SIG-M5 treated with dmso at 0.1 percent for 504 hours (cell line): ENCODE measurements at regions not wholly inside any gene's neighbourhood (a gene's known extent, or its start where the extent isn't known, plus 50 kb on each side); places are given as distances from the start of the nearest gene placed in this dataset.

Experiments used
- DNase-seq: peaks from one replicate; lab custom pipeline; 2025; ENCODE audit not compliant: unreplicated experiment; lab: John Stamatoyannopoulos, UW

DNA sequence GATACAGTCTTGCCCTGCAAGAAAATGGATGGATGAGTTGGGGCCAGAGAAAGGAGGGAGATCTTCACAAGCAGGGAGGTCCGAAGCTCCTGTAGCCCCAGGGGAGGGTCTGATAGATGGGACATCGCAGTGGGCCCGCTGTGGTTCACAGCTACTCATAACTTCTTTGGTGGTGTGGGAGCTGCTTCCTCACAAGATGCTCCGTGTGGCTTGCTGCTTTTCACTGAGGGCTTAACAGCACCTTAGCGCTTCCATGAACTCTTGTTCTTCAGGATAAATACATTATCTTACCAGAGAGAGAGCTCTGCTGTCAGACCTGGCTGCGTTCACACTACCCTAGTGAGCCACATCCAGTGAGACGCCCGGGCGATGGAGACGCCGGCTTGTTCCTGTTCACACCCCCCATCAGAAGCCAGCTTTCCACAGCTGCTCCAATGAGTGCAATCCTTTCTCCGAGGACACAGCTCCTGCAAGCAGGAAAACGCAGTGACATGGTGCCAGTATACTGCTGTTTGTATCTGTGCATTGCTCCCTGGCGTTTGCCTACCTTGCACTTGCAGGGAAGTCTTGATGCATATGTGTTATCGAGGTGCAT lies 599.8 kb downstream of the AJAP1 start:
- no peak for DNase-seq

DNA sequence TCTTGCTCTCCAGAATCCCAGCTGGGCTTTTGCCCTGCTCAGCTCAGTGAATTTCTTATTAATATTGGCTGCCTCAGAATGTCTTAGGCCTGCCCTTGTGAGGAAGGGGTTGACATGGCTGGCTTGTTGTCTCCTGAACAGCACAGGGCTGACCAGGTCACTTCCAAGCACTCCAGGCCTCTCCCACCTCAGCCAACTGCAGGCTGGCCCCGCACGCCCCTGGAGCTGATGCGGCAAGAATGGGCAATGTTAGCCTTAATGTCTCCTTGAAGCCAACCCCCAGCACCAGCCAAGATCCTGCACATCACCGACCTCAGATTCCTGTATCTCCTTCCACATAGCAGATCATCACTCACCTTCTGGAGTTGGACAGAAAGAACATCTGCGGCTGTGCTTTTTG lies 598.6 kb downstream of the AJAP1 start:
- no peak for DNase-seq

- DNase-seq, result no peak
These were observed 595.9 kb downstream of the AJAP1 start for GRCh38 chr1:5250336-5250735.

- no peak for DNase-seq
These were observed 590.9 kb downstream of the AJAP1 start for GRCh38 chr1:5245348-5245747.

- no peak for DNase-seq
These were observed 590.3 kb downstream of the AJAP1 start for GRCh38 chr1:5244631-5245285.

DNA sequence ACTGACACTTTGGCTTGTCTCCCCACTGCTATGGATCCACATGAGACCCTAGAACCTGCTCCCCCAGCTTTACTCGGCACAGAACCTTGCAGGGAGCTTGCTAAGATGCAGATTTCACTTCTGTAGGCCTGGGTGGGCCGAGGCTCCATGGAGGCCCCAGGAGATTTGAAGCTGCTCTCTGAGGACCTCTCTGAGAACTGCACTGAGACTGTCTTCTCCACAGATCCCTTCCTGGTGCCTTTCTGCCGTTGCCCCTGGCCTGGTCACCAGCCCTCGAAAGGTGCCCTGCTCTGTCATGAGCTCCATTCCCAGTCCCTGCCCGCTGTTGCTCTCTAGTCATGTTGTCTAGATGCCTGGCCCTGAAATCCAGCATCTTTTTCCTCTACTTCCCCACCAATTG lies 588.4 kb downstream of the AJAP1 start:
- DNase-seq, result no peak

DNA sequence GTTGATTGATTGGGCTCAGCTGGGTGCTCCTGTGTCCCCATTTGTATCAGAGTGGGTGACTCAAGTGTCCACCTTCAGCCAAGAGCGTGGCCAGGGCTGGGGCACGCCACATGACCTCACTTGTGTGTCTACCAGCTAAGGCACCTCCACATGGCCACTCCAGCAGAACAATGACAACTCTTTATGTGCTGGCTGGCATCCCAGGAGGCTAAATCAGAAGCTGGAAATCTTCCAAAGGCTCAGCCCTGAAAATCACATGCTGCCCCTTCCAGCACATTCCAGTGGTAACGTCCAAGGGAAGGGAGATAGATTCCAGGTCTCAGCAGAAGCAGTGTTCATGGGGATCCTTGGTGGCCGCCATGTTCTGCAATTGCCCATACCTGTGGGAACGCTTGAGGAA lies 585.5 kb downstream of the AJAP1 start:
- no peak for DNase-seq

DNA sequence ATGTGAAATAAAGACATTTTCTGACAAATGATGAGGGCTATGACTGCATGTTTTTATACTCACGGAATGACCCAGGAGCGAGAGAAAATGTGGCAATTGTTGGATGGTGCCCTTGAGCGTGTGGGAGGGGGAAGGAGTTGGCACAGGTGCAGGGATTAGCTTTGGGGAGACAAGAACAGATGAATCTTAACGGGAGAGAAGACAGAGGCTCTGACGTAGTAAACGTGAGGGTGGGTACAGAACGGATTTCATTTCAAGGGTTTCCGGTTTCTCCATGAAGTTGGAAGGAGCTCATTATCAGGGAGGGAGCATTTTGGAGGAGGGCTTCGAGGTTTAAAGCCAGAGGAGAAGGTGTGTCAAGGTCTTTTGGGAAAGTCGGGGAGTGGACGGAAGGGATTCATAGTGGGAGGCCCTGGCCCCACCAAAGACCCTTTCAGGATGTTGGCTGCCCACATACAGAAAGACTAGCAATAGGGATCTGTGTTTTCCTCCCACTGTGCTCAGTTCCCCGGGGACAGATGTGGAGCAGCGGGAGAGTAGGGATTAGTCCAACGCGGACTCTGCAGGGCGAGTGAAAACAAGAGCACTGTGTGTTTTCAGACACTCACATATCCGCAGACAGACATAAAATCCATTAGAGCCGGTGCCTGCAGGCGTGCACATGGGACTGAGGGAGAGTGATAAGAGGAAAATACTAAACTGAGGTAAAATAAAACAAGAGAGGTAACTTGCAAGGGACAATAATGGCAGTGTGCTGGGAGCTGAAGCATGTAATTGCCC lies 584.1 kb downstream of the AJAP1 start:
- DNase-seq, result no peak

- DNase-seq, result no peak
These were observed 581.0 kb downstream of the AJAP1 start for GRCh38 chr1:5235355-5235899.

- DNase-seq, result no peak
These were observed 578.1 kb downstream of the AJAP1 start for GRCh38 chr1:5232537-5232936.

- DNase-seq, result no peak
These were observed 577.3 kb downstream of the AJAP1 start for GRCh38 chr1:5231541-5232315.

DNA sequence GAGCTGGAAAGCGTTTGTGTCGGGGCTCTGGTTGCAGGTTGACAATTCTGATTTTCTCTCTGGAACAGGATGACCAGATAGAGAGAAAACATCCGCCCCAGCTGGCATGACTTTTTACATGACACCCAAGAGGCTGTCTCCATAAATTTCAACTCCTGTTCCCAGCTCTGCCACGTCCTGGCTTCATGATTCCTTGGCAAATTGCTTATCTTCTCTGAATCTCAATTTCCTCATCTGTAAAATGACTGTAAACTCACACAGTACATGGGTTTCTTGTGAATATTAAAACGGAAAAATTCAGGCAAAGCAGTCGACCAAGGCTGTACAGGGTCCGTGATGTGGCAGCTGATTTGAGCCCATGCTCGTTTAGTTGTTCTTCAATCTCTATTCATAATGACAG lies 572.7 kb downstream of the AJAP1 start:
- no peak for DNase-seq

- no peak for DNase-seq
These were observed 571.6 kb downstream of the AJAP1 start for GRCh38 chr1:5225707-5226704.

GRCh38 chr1:5223206-5223605 lies 568.8 kb downstream of the AJAP1 start:
- DNase-seq, result no peak

- DNase-seq, result no peak
These were observed 568.2 kb downstream of the AJAP1 start for GRCh38 chr1:5222626-5223025.

DNA sequence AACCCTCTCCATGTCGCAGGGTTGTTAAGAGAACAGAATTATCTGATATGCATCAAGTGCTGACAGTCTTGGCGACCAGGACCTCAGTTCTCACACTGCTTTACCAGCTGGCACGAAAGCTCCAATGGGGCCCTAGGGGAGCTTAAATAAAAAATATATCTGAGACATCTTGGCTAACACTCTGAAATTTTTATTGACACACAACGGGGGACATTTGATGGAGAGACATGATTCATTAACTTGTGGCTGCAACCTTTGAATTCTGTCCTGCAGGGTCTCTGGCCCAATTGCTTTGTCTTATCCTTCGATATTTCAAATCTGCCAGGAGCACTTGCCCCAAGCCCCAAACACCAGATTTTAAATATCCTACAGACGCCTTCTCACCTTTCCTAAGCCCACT lies 567.0 kb downstream of the AJAP1 start:
- no peak for DNase-seq

DNA sequence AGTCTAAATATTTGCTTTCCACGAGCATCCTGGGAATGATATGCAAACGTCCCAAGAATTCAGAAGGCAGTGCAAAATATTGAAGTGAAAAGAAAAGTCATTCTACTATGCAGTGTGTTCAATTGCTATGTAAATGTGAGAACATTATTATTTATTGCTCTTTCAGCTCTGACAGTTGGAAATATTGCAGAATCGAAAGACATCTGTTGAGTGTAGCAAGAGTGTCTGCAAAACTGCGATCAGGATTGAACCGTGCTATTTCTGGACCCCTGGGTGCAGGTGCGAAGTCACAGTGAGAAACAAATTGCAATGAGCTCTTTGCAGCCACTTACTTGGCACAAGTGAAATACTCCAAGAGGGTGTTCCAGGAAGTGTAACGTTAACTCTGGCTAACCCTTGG lies 566.4 kb downstream of the AJAP1 start:
- DNase-seq, result no peak

- no peak for DNase-seq
These were observed 566.0 kb downstream of the AJAP1 start for GRCh38 chr1:5220421-5220820.

DNA sequence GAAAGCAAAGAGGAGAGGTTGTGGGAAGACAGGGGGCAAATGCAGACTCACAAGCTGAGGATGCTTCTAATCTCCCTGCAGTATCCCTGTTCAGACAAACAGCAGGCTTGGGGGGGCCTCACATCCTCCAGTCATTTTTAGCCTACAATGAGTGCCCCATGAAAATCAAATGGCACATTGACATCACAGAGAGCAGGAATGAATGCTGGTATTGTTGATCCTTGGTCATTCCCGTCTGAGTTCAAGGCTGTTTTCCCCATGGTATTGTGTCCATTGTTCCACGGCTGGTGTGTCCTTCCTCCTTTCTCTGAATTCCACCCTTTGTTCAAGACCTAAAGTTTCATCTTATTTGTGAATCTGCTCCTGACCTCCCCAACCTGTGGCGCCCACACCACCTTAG lies 545.6 kb downstream of the AJAP1 start:
- DNase-seq, result no peak

- DNase-seq, result no peak
These were observed 543.9 kb downstream of the AJAP1 start for GRCh38 chr1:5198328-5198727.
